Left renal cortex interstitium (tissue), 4 donors: ENCODE measurements at regions not wholly inside any gene's neighbourhood (a gene's known extent, or its start where the extent isn't known, plus 50 kb on each side); places are given as distances from the start of the nearest gene placed in this dataset.

Source experiments
- DNase-seq, 4 donors: peaks; one replicate each; pipeline ENCODE4 v3.0.0-alpha.2; 2013; ENCODE audit warnings: low read depth in 4 of 4, low spot score in 2 of 4, missing footprints in 1 of 4

- DNase-seq = no peak
Measured at GRCh38 chr2:15787535-15788454, 152.6 kb upstream of the MYCN start.

DNA sequence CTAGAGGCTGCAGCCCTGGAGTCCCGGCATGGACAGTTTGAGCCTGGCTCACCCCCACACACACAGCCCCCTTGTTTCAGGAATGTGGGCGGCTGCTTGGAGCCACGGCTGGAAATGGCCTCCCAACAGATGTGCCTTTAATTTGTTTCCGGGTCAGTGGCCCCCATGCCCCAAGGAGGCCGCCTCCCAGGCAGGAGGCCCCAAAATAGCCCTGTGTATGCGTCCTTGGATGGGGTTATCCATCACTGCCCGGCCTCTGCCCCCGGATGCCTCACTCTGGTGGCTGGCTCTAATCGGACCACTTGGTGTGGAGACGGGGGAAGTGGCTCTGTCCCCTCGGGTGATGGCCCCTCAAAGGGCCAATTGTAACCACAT, 151.9 kb upstream of the MYCN start:
- DNase-seq = no peak

GRCh38 chr2:15788830-15789229, 151.5 kb upstream of the MYCN start:
- no peak for DNase-seq

DNA sequence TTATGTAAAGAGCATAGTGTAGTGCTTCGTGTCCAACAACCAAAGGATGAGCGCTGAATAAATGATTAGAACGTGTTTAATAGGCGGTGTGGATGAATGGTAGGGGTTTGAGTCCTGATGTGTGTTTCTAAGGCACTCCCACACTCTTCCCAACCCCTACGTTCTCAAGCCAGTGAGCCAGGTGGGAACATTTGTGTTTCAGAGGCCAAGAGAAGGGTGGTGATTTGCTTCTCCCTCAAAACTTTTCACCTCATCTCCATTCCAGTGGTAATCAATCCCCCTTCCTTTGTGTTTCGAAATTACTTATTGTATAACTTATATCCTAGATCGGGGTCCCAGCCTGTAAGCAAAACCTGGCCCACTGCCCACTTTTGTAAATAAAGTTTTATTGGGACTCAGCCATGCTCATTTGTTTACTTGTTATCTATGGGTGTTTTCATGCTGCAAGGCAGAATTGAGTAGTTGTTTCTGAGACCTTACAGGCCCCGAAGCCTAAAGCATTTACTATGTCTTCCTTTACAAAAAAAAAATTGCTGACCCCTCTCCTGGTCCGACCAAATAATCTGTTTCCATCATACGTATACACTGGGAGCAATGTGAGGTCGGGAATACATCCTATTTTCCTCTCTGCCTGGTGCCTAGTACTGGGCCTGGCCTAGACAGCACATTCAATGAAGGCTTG, 150.8 kb upstream of the MYCN start:
- DNase-seq = no peak

DNA sequence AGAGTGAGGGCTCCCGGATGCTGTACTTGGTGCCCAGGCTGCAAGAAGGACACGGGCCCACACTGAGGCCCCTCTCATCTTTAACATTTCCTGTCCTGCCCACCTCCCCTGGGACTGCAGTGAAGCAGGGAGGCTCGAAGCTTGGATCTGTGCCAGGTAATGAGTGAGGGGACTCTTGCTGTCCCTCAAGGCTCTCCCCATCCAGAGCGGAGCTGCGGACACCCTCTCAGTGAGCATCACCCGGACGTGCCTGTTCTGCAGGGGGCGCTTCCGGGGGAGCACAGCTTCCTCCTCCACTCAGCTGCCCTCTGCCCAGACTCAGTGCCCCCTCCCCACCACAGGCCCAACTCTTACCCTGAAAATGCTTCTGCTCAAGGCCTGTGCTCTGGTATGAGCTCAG, 150.0 kb upstream of the MYCN start:
- DNase-seq = no peak

DNA sequence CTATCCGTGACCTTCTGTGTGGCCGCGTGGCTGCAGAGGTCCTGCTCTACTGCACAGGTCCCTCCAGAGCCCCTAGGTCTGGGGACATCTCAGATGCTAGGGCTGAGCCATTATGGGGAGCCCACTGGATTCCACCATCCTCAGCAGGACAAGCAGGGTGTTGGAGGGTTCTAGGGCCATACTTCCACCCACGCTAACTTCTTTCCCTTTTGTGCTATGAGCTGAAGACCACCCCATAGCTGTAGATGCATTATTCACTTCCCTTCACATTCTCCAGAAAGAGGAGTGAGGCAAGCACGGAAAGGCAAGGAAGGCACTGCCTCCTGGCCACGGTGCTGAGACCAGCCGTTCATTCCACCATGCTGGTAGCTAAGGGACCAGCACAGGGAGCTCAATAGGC, 149.5 kb upstream of the MYCN start:
- no peak for DNase-seq

- DNase-seq = no peak
Measured at GRCh38 chr2:15791294-15791693, 149.1 kb upstream of the MYCN start.

DNA sequence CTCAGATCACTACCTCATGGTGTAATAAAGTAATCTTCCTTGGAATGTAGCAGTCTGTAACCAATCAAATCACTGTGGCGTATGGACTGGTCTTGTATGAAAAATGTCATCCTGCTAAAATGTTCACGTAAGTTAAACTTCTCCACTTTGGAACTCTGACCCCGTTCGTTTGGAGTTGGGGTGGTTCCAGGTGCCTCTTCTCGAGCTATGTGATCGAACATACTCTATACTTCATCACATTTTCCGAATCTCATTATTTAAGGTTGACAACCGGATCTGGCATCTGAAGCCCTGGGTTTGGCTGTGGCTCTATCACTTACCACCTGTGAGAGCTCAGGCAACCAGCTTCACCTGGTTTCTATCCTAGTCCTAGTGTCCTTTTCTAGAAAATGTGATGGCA, 148.0 kb upstream of the MYCN start:
- DNase-seq = no peak

- no peak for DNase-seq
Measured at GRCh38 chr2:15793078-15793913, 147.1 kb upstream of the MYCN start.

DNA sequence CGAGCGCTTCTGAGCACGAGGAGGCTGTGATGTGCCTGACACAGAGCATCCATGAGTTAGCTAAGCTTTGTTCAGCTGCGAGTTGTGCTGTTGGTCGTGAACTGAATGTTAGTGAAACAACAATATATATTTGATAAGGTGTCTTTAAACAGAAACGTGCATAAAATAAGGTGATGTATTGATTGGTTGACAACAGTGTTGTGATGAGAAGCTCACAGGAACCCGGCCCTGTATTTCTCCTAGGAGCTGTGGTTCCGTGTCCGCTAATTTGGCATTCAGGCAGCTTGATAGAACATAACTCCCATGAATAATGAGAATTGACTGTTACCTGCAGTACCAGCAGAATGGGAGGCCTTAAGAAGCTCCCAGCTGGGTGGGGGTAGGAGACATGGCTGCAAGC, 146.4 kb upstream of the MYCN start:
- DNase-seq = no peak

- no peak for DNase-seq
Measured at GRCh38 chr2:15794608-15795134, 145.7 kb upstream of the MYCN start.

- DNase-seq = no peak
Measured at GRCh38 chr2:15795426-15795825, 144.9 kb upstream of the MYCN start.

- no peak for DNase-seq
Measured at GRCh38 chr2:15796167-15796942, 144.0 kb upstream of the MYCN start.

DNA sequence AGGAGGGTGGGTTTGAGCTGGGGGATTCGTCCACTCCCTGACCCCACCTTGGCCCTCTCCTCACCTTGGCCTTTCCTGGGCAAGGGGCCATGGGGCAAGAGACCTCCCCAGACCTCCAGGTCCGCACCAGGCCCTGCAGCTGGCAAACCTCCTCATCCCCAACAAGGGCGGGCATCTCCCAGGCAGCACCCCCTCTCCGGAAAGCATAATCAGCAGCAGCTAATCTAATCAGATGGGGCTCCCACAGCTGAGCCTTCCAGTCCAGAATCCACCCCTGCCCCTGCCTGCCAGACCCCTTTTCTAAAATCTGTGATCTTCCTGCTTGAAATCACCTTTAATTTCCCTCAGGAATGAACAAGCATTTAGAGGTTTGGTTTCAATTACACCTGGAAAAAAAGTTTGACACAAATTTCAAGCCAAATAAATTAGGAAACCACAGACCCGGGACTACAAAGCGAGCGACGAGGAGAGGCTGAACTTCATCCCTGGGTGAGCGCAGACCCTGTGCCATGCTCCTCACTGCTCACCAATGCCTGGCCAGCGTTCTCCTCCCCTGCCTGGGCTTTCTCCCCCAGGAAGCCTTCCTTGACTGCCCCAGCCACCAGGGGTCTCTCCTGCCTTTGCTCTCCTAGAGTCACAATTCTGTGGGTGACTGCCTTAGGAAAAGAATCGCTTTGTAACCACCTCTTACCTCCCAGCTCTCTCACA, 143.0 kb upstream of the MYCN start:
- no peak for DNase-seq

DNA sequence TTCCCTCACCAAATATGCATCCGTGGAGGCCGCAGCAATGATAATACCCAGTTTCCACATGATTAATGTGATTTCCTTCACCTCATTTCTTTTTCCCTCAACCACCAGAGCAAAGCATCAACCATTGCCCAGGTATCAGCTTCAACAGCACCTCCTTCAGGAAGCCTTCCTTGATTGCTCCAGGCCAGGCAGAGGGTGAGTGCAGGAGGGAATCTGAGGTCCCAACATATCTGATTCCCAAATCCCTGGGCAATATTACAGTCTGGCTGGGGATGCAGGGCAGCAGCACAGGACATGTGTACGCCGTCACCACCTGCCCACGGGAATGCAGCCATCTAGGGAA, 142.4 kb upstream of the MYCN start:
- no peak for DNase-seq

DNA sequence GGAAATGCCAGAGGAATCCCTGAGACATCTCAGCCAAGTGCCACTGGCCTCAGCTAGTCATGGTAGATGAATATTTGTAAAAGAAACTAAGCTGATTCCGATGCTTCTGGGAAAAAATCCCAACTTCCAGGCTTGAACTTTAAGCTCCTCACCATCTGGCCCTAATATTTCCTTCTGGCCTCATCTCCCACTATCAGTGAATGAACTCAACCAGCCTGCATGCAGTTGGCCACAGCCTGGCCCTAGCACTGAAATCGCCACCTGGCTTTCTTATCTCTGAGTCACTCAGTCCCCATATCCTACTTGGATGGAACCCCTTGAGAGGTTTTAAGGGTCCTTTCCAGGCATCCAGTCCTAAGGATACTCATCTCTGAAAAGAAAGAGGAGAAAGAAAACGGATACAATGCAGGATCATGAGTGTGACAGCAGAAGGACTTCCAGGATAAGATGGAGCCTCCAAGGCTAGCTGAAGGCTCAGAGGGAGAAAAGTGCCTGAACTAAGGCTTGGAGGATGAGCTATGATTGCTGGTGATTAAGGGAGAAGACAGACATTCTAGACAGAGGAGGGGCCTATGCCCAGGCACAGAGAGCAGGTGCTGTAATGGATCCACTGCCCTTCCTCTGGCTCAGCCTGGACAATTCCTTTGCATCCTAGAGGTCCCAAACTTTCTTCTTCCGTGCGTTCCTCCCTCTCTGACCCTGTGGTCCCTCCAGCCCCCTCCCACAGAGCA, 141.5 kb upstream of the MYCN start:
- DNase-seq = no peak

DNA sequence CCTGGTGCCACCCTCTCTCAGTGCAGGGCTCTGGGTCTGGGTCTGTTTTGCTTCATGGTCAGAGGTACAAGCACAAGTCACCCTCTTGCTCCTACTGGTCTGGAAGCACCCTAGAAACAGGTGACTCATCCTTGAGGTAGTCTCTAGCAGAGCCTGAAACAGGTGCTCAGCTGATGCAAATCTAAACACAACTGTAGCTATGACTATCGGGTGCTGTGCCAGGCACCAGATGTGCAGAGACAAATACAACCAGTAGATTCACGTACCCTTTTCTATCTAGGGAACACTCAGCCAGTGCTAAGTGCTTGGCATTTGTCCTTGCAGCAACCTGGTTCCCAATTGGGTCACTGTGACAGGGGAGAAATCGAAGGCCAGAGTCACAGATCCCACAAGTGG, 140.9 kb upstream of the MYCN start:
- DNase-seq = no peak

DNA sequence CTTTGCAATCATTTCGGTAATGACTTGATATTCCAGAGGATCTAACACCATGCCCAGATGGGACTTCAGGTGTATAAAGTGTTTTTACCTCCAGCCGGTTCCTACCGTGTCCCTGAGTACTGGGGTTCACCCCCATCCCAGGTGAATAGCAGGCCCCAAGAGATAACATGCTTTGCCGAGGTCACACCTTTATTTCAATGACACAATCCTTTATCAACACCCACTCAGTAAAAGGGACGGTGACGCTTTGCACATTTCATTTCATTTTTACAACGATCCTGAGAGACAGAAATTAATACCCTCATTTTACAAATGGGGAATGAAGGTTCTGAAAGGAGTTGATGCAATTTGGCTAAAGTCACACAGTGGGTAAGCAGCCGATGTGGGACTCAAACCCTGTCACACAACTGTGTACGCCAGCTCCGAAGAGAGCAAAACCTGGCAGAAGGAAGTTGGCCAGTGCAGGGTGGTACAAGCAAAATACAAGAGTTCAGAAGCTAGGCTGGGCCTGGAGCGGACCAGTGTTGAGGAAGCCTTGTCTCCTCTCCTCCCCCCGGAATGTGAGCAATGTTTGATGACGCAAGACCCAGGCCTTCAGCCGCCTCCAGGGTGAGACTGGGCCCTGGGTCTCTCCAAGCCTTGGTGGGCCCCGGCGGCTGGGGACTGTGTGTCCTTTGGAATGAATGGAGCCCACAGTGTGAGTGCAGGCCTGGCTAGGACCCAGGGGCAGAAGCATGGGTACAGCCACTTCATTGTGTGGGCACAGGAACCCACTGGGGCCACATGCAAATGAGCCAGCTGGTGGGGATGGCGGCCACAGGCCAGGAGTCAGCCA, 139.6 kb upstream of the MYCN start:
- DNase-seq = no peak
